Neural crest cell (in vitro differentiated cells): ENCODE measurements at regions not wholly inside any gene's neighbourhood (a gene's known extent, or its start where the extent isn't known, plus 50 kb on each side); places are given as distances from the start of the nearest gene placed in this dataset.

Experiments used
- DNase-seq: peaks from one replicate; pipeline ENCODE4 v3.0.0; 2021; ENCODE audit warnings: low read depth, mixed read lengths, low spot score
- H3K27ac Mint-ChIP-seq: one replicate; pipeline ENCODE4 v1.8.0; 2021; ENCODE audit warnings: mild to moderate bottlenecking, mixed read lengths; ENCODE audit not compliant: unreplicated experiment
- H3K27me3 Mint-ChIP-seq: 2 replicates; pipeline ENCODE4 v1.8.0; 2021; ENCODE audit warnings: low read depth, mild to moderate bottlenecking, mixed read lengths
- H3K36me3 Mint-ChIP-seq: 2 replicates; pipeline ENCODE4 v1.8.0; 2021; ENCODE audit warnings: low read depth, mild to moderate bottlenecking, mixed read lengths
- H3K4me1 Mint-ChIP-seq: 2 replicates; pipeline ENCODE4 v1.8.0; 2021; ENCODE audit warnings: mixed read lengths
- H3K4me3 Mint-ChIP-seq: one replicate; pipeline ENCODE4 v1.8.0; 2021; ENCODE audit warnings: mild to moderate bottlenecking, mixed read lengths
- H3K9me3 Mint-ChIP-seq: 2 replicates; pipeline ENCODE4 v1.8.0; 2021; ENCODE audit warnings: mixed read lengths
- CTCF ChIP-seq: fragments of 200-600 bp; sonication (generic); conservative IDR thresholded peaks from 2 replicates; pipeline ENCODE4 v1.5.0; 2021; ENCODE audit warnings: antibody characterized with exemption, mild to moderate bottlenecking

DNA sequence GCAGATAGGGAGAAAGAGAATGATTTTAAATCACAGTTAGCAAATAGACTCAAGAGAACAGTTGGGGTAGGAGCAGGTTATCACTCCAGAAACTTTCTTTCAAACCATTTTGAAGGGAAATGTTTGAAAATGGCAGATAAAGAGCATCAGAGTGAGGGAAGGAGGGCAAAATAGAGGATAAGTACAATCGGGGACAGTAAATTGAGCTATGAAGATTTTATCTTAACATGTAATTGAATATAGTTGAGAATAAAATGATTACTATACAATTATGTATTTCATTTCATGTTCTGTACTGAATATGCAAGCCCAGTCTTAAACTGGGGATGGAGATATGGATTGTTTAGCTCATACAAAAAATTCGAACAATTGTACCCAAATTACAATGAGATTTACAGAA lies 54.0 kb downstream of the MAP10 start:
- no peaks in the 10 kb centered on the region for H3K4me1 Mint-ChIP-seq
- H3K4me3 Mint-ChIP-seq: no peak overlapping the region
- no peaks in the 10 kb centered on the region for H3K36me3 Mint-ChIP-seq
- no peaks in the 10 kb centered on the region for H3K9me3 Mint-ChIP-seq
- no peak for TF ChIP-seq CTCF
- DNase-seq: no peak
- H3K27ac Mint-ChIP-seq: no peak overlapping the region
- no peaks in the 10 kb centered on the region for H3K27me3 Mint-ChIP-seq

DNA sequence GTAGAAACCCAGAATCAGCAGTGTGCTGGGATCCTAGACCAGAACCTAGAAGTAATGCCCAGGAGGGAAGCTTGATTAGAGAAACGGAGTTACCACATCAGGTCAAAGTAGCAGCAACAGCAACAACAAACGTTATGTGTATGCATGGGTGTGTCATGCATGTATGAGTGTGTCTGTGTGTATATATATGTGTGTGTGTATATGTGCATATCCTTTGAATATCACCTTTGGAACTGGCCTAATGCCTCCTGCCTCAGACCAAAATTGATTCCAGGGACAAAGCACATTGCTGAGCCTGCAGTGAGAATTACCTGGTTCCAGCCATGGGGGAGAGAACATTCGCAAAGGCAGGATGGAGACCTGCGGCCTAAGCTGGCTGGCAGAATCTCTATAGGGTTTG lies 55.9 kb downstream of the MAP10 start:
- no peak for TF ChIP-seq CTCF
- no peak for DNase-seq
- no peaks in the 10 kb centered on the region for H3K4me1 Mint-ChIP-seq
- no peaks in the 10 kb centered on the region for H3K27me3 Mint-ChIP-seq
- no peaks in the 10 kb centered on the region for H3K36me3 Mint-ChIP-seq
- H3K27ac Mint-ChIP-seq: no peak overlapping the region
- no peak overlapping the region for H3K4me3 Mint-ChIP-seq
- no peaks in the 10 kb centered on the region for H3K9me3 Mint-ChIP-seq

- TF ChIP-seq CTCF: no peak
- Mint-ChIP-seq H3K27ac (no peak overlapping the region), H3K9me3 (no peaks in the 10 kb centered on the region), H3K4me1 (no peaks in the 10 kb centered on the region), H3K36me3 (no peaks in the 10 kb centered on the region), H3K27me3 (no peaks in the 10 kb centered on the region), H3K4me3 (no peak overlapping the region)
- no peak for DNase-seq
Observed at GRCh38 chr1:232863544-232864275, 58.5 kb downstream of the MAP10 start.

GRCh38 chr1:232865102-232865931 lies 60.1 kb downstream of the MAP10 start:
- H3K36me3 Mint-ChIP-seq: no peaks in the 10 kb centered on the region

More at GRCh38 chr1:232865102-232865931, 60.1 kb downstream of the MAP10 start:
- no peak for DNase-seq
- Mint-ChIP-seq H3K4me1 (no peaks in the 10 kb centered on the region), H3K4me3 (no peak overlapping the region), H3K27me3 (no peaks in the 10 kb centered on the region), H3K27ac (no peak overlapping the region), H3K9me3 (no peaks in the 10 kb centered on the region)
- TF ChIP-seq CTCF: no peak
